ENCODE measurements at regions not wholly inside any gene's neighbourhood (a gene's known extent, or its start where the extent isn't known, plus 50 kb on each side); places are given as distances from the start of the nearest gene placed in this dataset.

GRCh38 chr14:46245276-46245675 is 406.3 kb downstream of the RPL10L start:
- FAIRE-seq, result no peak
- WGBS (ENCODE audit: missing lambda C conversion rate), result 2% methylated on average over 2 of the region's 2 CpGs
- Histone ChIP-seq H3K27ac (no peak overlapping the region), H3K4me3 (no peak overlapping the region), H3K4me2 (no peak overlapping the region), H3K4me1 (no peaks in the 10 kb centered on the region), H3K9me3 (no peaks in the 10 kb centered on the region)
- no peak for DNase-seq (ENCODE audit: low read depth in 1 of 2, low spot score in 1 of 2)
- no peak for TF ChIP-seq USF2 (IDR thresholded peaks at IDR 0.05)
- no peak for TF ChIP-seq CHD2 (IDR thresholded peaks at IDR 0.05; ENCODE audit: low read length, partially characterized antibody)
- no peak for TF ChIP-seq HMGXB4 (CRISPR knock-in tag; IDR thresholded peaks at IDR 0.05; ENCODE audit: borderline replicate concordance)
- TF ChIP-seq JUN (IDR thresholded peaks at IDR 0.05), result no peak
- POLR2A ChIA-PET, result no interaction called here
- CTCF ChIA-PET, result no interaction called here
- ATAC-seq, result no peak

GRCh38 chr14:46233786-46234185 is 417.8 kb downstream of the RPL10L start:
- no peak overlapping the region for H3K4me3 ChIP-seq
- no peak overlapping the region for H3K4me2 ChIP-seq
- no peaks in the 10 kb centered on the region for H3K9me3 ChIP-seq
- no peak for FAIRE-seq
- ATAC-seq, result no peak
- TF ChIP-seq RCOR1 (IDR thresholded peaks at IDR 0.05; ENCODE audit: low read depth, low read length) (no peak), USF2 (IDR thresholded peaks at IDR 0.05) (no peak), E2F6 (IDR thresholded peaks at IDR 0.05; ENCODE audit: borderline replicate concordance, low read depth) (no peak), SREBF2 (IDR thresholded peaks at IDR 0.05) (no peak), ZFP36 (IDR thresholded peaks at IDR 0.05; ENCODE audit: borderline replicate concordance, partially characterized antibody) (no peak)
- CTCF ChIA-PET, result no interaction called here
- H3K27ac ChIP-seq, result no peak overlapping the region
- POLR2A ChIA-PET, result no interaction called here
- no peaks in the 10 kb centered on the region for H3K4me1 ChIP-seq
- DNase-seq (ENCODE audit: low read depth in 1 of 2, low spot score in 1 of 2), result no peak
- 30% methylated on average over 2 of the region's 2 CpGs for WGBS (ENCODE audit: missing lambda C conversion rate)

- no peak for FAIRE-seq
Observed at GRCh38 chr14:46230540-46230939, 421.0 kb downstream of the RPL10L start.

More at GRCh38 chr14:46230540-46230939, 421.0 kb downstream of the RPL10L start:
- ChIA-PET POLR2A (no interaction called here), CTCF (no interaction called here)
- DNase-seq (ENCODE audit: low read depth in 1 of 2, low spot score in 1 of 2), result no peak
- ATAC-seq, result no peak
- H3K9me3 ChIP-seq, result no peaks in the 10 kb centered on the region
- 80% methylated on average over 2 of the region's 2 CpGs for WGBS (ENCODE audit: missing lambda C conversion rate)
- no peak for TF ChIP-seq TP53 (CRISPR knock-in tag; IDR thresholded peaks at IDR 0.05)
- TF ChIP-seq CHD2 (IDR thresholded peaks at IDR 0.05; ENCODE audit: low read length, partially characterized antibody), result no peak
- TF ChIP-seq ESRRA (IDR thresholded peaks at IDR 0.05; ENCODE audit: borderline replicate concordance, low read length), result no peak
- TF ChIP-seq NPAS2 (CRISPR knock-in tag; IDR thresholded peaks at IDR 0.05; ENCODE audit: borderline replicate concordance), result no peak
- TF ChIP-seq HOXA7 (CRISPR knock-in tag; IDR thresholded peaks at IDR 0.05), result no peak
- TF ChIP-seq HDAC2 (IDR thresholded peaks at IDR 0.05), result no peak
- no peak for TF ChIP-seq NFE2L2 (conservative IDR thresholded peaks at IDR 0.05; ENCODE audit: low read length)
- TF ChIP-seq FOSL2 (IDR thresholded peaks at IDR 0.05), result no peak
- TF ChIP-seq FOSL2 (CRISPR knock-in tag; IDR thresholded peaks at IDR 0.05), result no peak
- TF ChIP-seq RCOR1 (IDR thresholded peaks at IDR 0.05; ENCODE audit: low read depth, low read length), result no peak
- TF ChIP-seq KDM1A (IDR thresholded peaks at IDR 0.05; ENCODE audit: low read depth), result no peak
- TF ChIP-seq REST (IDR thresholded peaks at IDR 0.05), result no peak
- no peak for TF ChIP-seq BCL3 (IDR thresholded peaks at IDR 0.05)
- no peak for TF ChIP-seq CEBPB (IDR thresholded peaks at IDR 0.05)
- TF ChIP-seq RAD21 (conservative IDR thresholded peaks at IDR 0.05 in 1 of 2, IDR thresholded peaks at IDR 0.05 in 1 of 2), result no peak
- no peak for TF ChIP-seq MAX (IDR thresholded peaks at IDR 0.05)
- no peak for TF ChIP-seq USF2 (IDR thresholded peaks at IDR 0.05)
- no peak for TF ChIP-seq CBX8 (IDR thresholded peaks at IDR 0.05)
- no peak for TF ChIP-seq NR3C1 (IDR thresholded peaks at IDR 0.05)
- no peak overlapping the region for H3K4me3 ChIP-seq
- H3K4me2 ChIP-seq, result no peak overlapping the region
- H3K27ac ChIP-seq, result no peak overlapping the region
- no peaks in the 10 kb centered on the region for H3K4me1 ChIP-seq

Data from A549 (cell line).